ENCODE measurements at regions not wholly inside any gene's neighbourhood (a gene's known extent, or its start where the extent isn't known, plus 50 kb on each side); places are given as distances from the start of the nearest gene placed in this dataset.

GRCh38 chr7:121493553-121493952 lies 97.4 kb upstream of the FAM3C start:
- TF ChIP-seq CTCF (IDR thresholded peaks at IDR 0.05), result no peak
- no peak for TF ChIP-seq POLR2A (IDR thresholded peaks at IDR 0.05)

Data from Peyer's patch (tissue), 4 donors.